Activated naive CD4-positive, alpha-beta T cell treated with anti-CD3 and anti-CD28 coated beads for 36 hours (primary cell): ENCODE measurements at regions not wholly inside any gene's neighbourhood (a gene's known extent, or its start where the extent isn't known, plus 50 kb on each side); places are given as distances from the start of the nearest gene placed in this dataset.
"Not testable (repeated sequence)": the region's sequence is repeated elsewhere in the genome, so short reads cannot be mapped to it uniquely, and the experiment has no call there.

Experiments used
- CTCF ChIA-PET: fragments of 350-600 bp; sonication (Branson Sonifier 250); formaldehyde crosslinking; loops from one replicate; lab custom pipeline; 2021; ENCODE audit warnings: antibody characterized with exemption; lab: Charles Lee
- DNase-seq: peaks from one replicate; pipeline ENCODE4 v3.0.0-alpha.2; 2020
- H3K27ac Mint-ChIP-seq: one replicate; pipeline ENCODE4 v1.8.0; 2021; ENCODE audit warnings: mild to moderate bottlenecking, mixed read lengths
- H3K27me3 Mint-ChIP-seq: one replicate; pipeline ENCODE4 v1.8.0; 2021; ENCODE audit warnings: low read depth, mixed read lengths
- H3K36me3 Mint-ChIP-seq: one replicate; pipeline ENCODE4 v1.8.0; 2021; ENCODE audit warnings: low read depth, mixed read lengths
- H3K4me1 Mint-ChIP-seq: one replicate; pipeline ENCODE4 v1.8.0; 2021; ENCODE audit warnings: low read depth, mixed read lengths
- H3K4me3 Mint-ChIP-seq: one replicate; pipeline ENCODE4 v1.8.0; 2021; ENCODE audit warnings: mild to moderate bottlenecking, moderate library complexity, mixed read lengths
- H3K9me3 Mint-ChIP-seq: one replicate; pipeline ENCODE4 v1.8.0; 2021; ENCODE audit warnings: mixed read lengths
- intact Hi-C: fragments of 100-400 bp; cut with micrococcal nuclease; formaldehyde crosslinking; loops from one replicate; pipeline ENCODE4 v1.15.1; 2023

DNA sequence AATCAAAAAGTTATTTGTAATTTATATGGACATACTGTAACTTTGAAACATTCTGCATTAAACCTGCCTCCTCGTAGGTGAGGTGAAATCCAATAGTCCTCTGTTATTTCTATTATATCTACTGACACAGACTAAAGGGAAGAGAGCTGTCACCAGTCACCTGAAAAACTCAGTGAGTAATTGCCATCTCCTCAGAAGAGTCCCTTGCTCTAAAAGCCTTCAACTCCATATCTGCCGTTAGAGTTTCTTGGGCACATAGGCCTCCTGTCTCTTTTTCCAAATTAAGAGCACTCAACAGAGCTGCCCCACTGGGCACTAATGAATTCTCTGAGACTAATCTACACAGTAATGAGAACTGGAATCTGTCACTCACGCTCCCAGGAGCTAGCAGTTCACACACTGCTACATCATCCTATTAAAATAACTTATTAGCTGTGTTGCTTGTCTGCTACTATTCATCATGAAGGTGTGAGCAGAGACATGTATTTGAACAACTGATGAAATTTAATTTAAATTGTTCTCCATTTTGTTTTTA is 67.3 kb upstream of the VCAN start:
- no peaks in the 10 kb centered on the region for H3K4me1 Mint-ChIP-seq
- CTCF ChIA-PET = interaction anchor here (0.6 kb wide), 1 partner anchor 388 kb away, joined by 3 read pairs; no protein-coding TSS in a partner anchor
- H3K9me3 Mint-ChIP-seq = no peaks in the 10 kb centered on the region
- peaks cover 3% of the 10 kb centered on the region for H3K27me3 Mint-ChIP-seq
- no peak overlapping the region for H3K27ac Mint-ChIP-seq
- intact Hi-C loops = no loop called here
- H3K36me3 Mint-ChIP-seq = no peaks in the 10 kb centered on the region
- no peak for DNase-seq
- H3K4me3 Mint-ChIP-seq = no peak overlapping the region

DNA sequence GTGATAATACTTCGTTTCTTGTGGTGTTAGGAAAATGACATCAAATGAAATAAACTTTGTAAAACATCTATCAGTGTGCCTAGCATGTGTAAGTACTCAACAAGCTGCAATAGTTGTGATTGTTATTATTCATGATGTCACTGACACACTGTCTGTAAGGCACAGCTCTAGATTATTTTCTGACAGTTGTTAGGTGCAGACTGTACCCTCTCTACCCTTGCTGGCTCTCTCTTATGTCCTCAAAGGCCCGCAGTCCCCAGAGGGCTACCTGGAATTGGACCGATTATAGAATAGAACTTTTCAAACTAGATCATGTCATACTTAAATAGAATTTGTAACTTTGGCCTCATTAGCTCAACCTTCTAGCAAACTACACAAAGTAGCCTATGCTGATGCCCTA is 65.9 kb upstream of the VCAN start:
- Mint-ChIP-seq H3K4me3 (no peak overlapping the region), H3K27me3 (peaks cover 8% of the 10 kb centered on the region), H3K9me3 (peaks cover 2% of the 10 kb centered on the region), H3K36me3 (peaks cover 2% of the 10 kb centered on the region), H3K27ac (no peak overlapping the region), H3K4me1 (no peaks in the 10 kb centered on the region)
- intact Hi-C loops = no loop called here
- DNase-seq = no peak
- CTCF ChIA-PET = no interaction called here

DNA sequence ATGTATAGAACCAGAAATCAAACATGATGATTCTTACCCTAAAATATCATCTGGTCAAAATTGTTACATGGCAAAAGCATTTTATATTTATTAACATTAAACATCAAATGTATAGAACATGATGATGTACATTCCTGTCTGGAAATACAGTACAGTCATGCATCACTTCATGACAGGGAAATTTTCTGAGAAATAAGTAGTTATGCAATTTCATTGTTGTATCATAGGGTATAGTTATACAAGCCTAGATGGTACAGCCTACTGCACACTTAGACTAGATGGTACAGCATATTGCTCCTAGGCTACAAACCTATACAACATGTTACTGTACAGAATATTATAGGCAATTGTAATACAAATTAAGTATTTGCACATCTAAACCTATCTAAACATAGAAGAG is 64.6 kb upstream of the VCAN start:
- Mint-ChIP-seq H3K9me3 (peaks cover 2% of the 10 kb centered on the region), H3K4me1 (no peaks in the 10 kb centered on the region), H3K36me3 (peaks cover 2% of the 10 kb centered on the region), H3K27me3 (peaks cover 8% of the 10 kb centered on the region), H3K4me3 (no peak overlapping the region), H3K27ac (no peak overlapping the region)
- CTCF ChIA-PET = no interaction called here
- no peak for DNase-seq
- intact Hi-C loops = no loop called here

DNA sequence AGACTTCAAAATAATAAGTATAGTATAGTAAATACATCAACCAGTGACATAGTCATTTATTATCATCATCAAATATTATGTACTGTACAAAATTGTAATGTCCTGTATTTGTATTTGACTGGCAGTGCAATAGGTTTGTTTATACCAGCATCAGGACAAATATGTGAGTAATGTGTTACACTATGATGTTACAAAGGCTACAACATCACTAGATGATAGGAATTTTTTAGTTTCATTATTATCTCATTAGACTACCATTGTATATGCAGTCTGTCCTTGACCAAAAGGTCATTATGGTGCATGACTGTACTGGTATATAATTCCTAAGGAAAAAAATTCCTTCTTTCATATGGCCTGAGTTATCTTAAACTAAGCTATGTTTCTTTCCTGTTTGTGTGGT is 63.6 kb upstream of the VCAN start:
- no peaks in the 10 kb centered on the region for H3K4me1 Mint-ChIP-seq
- H3K36me3 Mint-ChIP-seq = peaks cover 2% of the 10 kb centered on the region
- peaks cover 14% of the 10 kb centered on the region for H3K27me3 Mint-ChIP-seq
- peaks cover 2% of the 10 kb centered on the region for H3K9me3 Mint-ChIP-seq
- CTCF ChIA-PET = no interaction called here
- intact Hi-C loops = no loop called here
- no peak overlapping the region for H3K4me3 Mint-ChIP-seq
- no peak for DNase-seq
- H3K27ac Mint-ChIP-seq = no peak overlapping the region

DNA sequence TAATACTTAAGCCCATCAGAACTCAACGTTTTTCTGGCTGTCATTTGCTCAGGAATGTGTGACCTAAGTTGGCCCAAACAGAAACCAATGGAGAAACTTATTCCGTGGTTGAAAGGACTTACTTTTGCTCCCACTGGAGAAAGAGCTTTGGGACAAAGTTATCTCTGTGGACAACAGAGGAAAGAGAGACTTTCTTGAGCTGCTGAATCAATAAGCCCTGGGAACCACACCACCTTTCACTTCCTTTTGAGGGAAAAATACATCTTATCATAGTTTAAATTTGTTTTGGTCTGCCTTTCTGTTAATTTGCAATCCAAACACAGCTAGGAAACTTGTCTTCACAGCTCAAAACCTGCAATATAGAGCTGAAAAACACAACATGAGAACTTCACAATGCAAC is 62.8 kb upstream of the VCAN start:
- CTCF ChIA-PET = no interaction called here
- intact Hi-C loops = no loop called here
- no peak for DNase-seq
- Mint-ChIP-seq H3K36me3 (peaks cover 2% of the 10 kb centered on the region), H3K9me3 (peaks cover 2% of the 10 kb centered on the region), H3K27ac (no peak overlapping the region), H3K27me3 (peaks cover 15% of the 10 kb centered on the region), H3K4me3 (no peak overlapping the region), H3K4me1 (no peaks in the 10 kb centered on the region)

DNA sequence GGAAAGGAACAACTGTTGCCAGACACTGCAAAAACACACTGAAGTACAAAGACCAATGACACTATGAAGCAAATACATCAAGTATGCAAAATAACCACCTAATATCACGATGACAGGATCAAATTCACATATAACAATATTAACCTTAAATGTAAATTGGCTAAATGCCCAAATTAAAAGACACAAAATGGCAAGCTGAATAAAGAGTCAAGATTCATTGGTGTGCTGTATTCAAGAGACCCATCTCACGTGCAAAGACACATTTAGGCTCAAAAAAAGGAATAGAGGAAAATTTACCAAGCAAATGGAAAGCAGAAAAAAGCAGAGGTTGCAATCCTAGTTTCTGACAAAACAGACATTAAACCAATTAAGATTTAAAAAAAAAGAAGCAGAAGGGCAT is 61.8 kb upstream of the VCAN start:
- CTCF ChIA-PET = interaction anchor here (1.1 to 1.2 kb wide), 2 partner anchors 9 to 20 kb away, joined by 3 read pairs; no protein-coding TSS in a partner anchor
- DNase-seq, H3K4me3 Mint-ChIP-seq, intact Hi-C loops, H3K9me3 Mint-ChIP-seq, H3K36me3 Mint-ChIP-seq, H3K4me1 Mint-ChIP-seq, H3K27ac Mint-ChIP-seq: not testable (repeated sequence)
- peaks cover 15% of the 10 kb centered on the region for H3K27me3 Mint-ChIP-seq

DNA sequence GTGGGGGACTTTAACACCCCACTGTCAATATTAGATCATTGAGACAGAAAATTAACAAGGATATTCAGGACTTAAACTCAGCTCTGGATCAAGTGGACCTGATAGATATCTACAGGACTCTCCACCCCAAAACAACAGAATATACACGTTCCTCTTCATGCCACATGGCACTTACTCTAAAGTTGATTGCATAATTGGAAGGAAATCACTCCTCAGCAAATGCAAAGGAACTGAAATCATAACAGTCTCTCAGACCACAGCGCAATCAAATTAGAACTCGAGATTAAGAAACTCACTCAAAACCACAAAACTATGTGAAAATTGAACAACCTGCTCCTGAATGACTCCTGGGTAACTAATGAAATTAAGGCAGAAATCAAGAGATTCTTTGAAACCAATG is 61.2 kb upstream of the VCAN start:
- DNase-seq = not testable (repeated sequence)
- CTCF ChIA-PET = interaction anchor here (0.9 to 1.2 kb wide), 3 partner anchors 10 to 769 kb away, joined by 3 read pairs; no protein-coding TSS in a partner anchor
- peaks cover 15% of the 10 kb centered on the region for H3K27me3 Mint-ChIP-seq

DNA sequence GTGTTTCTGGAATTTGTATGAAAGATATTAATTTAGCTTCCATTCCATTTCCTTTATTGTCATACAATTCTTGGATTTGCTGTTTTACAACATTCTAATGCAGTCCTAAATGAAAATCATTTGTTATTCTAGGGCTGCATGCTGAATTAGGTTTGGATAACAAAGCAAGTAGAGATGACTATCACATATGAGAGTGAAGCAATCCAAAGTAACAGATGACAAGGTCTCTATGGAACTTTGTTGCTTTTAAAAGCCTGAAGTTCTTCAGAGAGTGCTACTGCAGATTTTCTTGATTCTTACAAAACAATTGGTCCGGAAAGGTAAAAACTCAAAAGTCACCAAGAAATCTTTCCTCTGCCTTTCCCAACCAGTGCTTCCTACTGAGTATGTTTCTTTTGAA is 56.9 kb upstream of the VCAN start:
- H3K36me3 Mint-ChIP-seq = peaks cover 2% of the 10 kb centered on the region
- H3K27ac Mint-ChIP-seq = no peak overlapping the region
- CTCF ChIA-PET = no interaction called here
- H3K9me3 Mint-ChIP-seq = peaks cover under 1% of the 10 kb centered on the region
- intact Hi-C loops = no loop called here
- H3K4me3 Mint-ChIP-seq = no peak overlapping the region
- no peaks in the 10 kb centered on the region for H3K4me1 Mint-ChIP-seq
- peaks cover 15% of the 10 kb centered on the region for H3K27me3 Mint-ChIP-seq
- no peak for DNase-seq

More for the DNA sequence above, 61.2 kb upstream of the VCAN start:
- H3K36me3 Mint-ChIP-seq, H3K4me1 Mint-ChIP-seq, intact Hi-C loops, H3K9me3 Mint-ChIP-seq, H3K27ac Mint-ChIP-seq, H3K4me3 Mint-ChIP-seq: not testable (repeated sequence)

DNA sequence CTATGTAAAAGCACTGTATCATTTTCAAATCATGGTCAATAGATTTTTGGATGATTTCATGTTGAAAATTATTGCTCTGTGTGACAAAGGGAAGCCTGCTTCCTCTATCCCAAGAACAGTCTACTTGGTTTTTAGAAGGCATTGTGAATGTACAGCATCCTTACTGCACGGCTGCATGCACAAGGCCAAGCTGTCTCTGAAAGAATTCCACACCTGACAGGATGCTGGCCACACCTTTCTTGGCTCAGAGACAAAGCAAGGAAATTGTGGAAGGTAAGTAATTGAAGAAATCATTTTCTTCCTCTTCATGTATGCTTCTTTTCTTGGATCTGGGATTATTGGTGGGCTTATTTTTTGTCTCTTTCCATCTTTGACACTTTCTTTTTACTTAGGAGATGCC is 53.7 kb upstream of the VCAN start:
- Mint-ChIP-seq H3K4me3 (no peak overlapping the region), H3K36me3 (no peaks in the 10 kb centered on the region), H3K27me3 (peaks cover 8% of the 10 kb centered on the region), H3K9me3 (peaks cover 5% of the 10 kb centered on the region), H3K27ac (no peak overlapping the region), H3K4me1 (no peaks in the 10 kb centered on the region)
- intact Hi-C loops = no loop called here
- CTCF ChIA-PET = no interaction called here
- DNase-seq = no peak

DNA sequence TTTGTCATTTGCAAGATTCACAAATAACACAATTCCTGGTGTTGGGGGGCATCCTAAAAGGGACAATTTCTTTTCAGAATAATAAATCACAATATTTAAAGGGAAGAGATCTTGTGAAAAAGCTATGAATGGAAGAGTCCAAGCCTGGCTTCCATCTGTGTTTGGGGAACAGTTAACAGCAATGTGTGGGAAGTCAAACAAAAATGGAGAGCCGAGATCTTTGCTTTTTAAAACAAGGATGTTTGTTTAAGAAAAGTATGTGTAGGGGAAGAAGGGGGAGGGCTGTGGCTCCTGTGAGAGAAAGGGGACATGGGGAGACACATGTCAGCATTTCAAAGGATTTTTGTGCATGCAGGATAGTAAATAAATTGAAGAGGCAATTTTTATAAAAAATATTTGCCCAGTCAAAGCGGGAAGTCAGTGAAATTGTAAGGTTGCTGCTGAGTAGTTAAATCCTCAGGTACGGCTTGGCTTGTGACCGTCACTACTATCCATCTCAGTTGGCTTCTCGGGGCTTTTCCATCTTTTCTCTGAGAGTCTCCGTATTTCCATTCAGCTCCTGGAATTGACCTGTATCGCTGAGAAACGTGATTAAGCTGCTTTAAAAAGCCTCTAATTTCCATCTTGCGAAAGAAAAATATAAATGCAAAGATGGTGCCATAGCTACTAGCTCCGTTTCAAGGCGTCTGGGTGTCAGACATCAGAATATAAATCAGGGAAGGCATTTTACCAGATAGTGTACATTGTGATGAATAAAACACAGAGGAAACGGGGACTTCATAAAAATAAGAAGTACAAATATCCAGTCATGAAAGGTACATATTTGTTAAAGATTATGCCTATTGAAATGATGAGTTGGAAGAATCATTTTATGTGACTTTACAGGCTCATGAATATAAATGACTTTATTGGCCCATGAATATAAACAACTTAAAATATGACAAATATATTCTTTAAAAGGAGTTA is 52.9 kb upstream of the VCAN start:
- Mint-ChIP-seq H3K9me3 (peaks cover 5% of the 10 kb centered on the region), H3K27ac (no peak overlapping the region), H3K4me3 (no peak overlapping the region), H3K4me1 (no peaks in the 10 kb centered on the region), H3K36me3 (no peaks in the 10 kb centered on the region), H3K27me3 (peaks cover 6% of the 10 kb centered on the region)
- intact Hi-C loops = no loop called here
- DNase-seq = no peak
- CTCF ChIA-PET = interaction anchor here (0.6 kb wide), 1 partner anchor 70 kb away, joined by 3 read pairs; no protein-coding TSS in a partner anchor
